HG02973 (cell line): ENCODE measurements at regions not wholly inside any gene's neighbourhood (a gene's known extent, or its start where the extent isn't known, plus 50 kb on each side); places are given as distances from the start of the nearest gene placed in this dataset.
"Not testable (repeated sequence)": the region's sequence is repeated elsewhere in the genome, so short reads cannot be mapped to it uniquely, and the experiment has no call there.

Experiments used
- ATAC-seq: cut with Tn5 transposase; IDR thresholded peaks from one replicate; pipeline ENCODE4 v1.9.1; 2021; ENCODE audit warnings: moderate library complexity; ENCODE audit not compliant: unreplicated experiment

GRCh38 chr17:73911726-73912372, 267.6 kb upstream of the SDK2 start:
- ATAC-seq: no peak

GRCh38 chr17:73912373-73912746, 268.1 kb upstream of the SDK2 start:
- ATAC-seq: no peak

- no peak for ATAC-seq
Measured at GRCh38 chr17:73914536-73915274, 270.5 kb upstream of the SDK2 start.

GRCh38 chr17:73919033-73919432, 274.8 kb upstream of the SDK2 start:
- ATAC-seq: not testable (repeated sequence)

- ATAC-seq: no peak
Measured at GRCh38 chr17:73921306-73921705, 277.1 kb upstream of the SDK2 start.

- ATAC-seq: no peak
Measured at GRCh38 chr17:73924114-73924908, 279.2 kb upstream of the RPL38 start.

- no peak for ATAC-seq
Measured at GRCh38 chr17:73924909-73925186, 278.6 kb upstream of the RPL38 start.

- ATAC-seq: no peak
Measured at GRCh38 chr17:73929860-73930430, 273.5 kb upstream of the RPL38 start.

GRCh38 chr17:73932216-73932749, 271.2 kb upstream of the RPL38 start:
- no peak for ATAC-seq

GRCh38 chr17:73933164-73933766, 270.2 kb upstream of the RPL38 start:
- ATAC-seq: no peak

GRCh38 chr17:73933871-73934270, 269.6 kb upstream of the RPL38 start:
- ATAC-seq: no peak

- no peak for ATAC-seq
Measured at GRCh38 chr17:73934696-73935095, 268.8 kb upstream of the RPL38 start.

GRCh38 chr17:73936908-73937627, 266.4 kb upstream of the RPL38 start:
- no peak for ATAC-seq

- ATAC-seq: no peak
Measured at GRCh38 chr17:73938706-73939105, 264.8 kb upstream of the RPL38 start.

- ATAC-seq: no peak
Measured at GRCh38 chr17:73939806-73940205, 263.7 kb upstream of the RPL38 start.

- no peak for ATAC-seq
Measured at GRCh38 chr17:73940511-73940910, 263.0 kb upstream of the RPL38 start.

- ATAC-seq: no peak
Measured at GRCh38 chr17:73941919-73942530, 261.5 kb upstream of the RPL38 start.

GRCh38 chr17:73942703-73943415, 260.6 kb upstream of the RPL38 start:
- no peak for ATAC-seq

GRCh38 chr17:73943416-73944110, 259.9 kb upstream of the RPL38 start:
- ATAC-seq: no peak
